ENCODE measurements at regions not wholly inside any gene's neighbourhood (a gene's known extent, or its start where the extent isn't known, plus 50 kb on each side); places are given as distances from the start of the nearest gene placed in this dataset.
A peak's percentile ranks its signal among the peaks of the same experiment; 100 is the strongest.

- DNase-seq: peak; percentile 20
- Histone ChIP-seq H3K4me3 (ENCODE audit: low read length) (no peak overlapping the region), H3K27me3 (ENCODE audit: control insufficient read depth, insufficient read depth, low read length) (peaks cover 4% of the 10 kb centered on the region), H3K36me3 (ENCODE audit: control insufficient read depth, insufficient read depth, low read length) (no peaks in the 10 kb centered on the region), H3K9me3 (replicated peaks; ENCODE audit: control insufficient read depth, low read depth, low read length) (no peaks in the 10 kb centered on the region), H3K27ac (ENCODE audit: low read length) (no peak overlapping the region), H3K4me1 (ENCODE audit: control insufficient read depth, insufficient read depth, low read length) (peaks cover 2% of the 10 kb centered on the region)
- WGBS (ENCODE audit: insufficient coverage): 40% methylated on average over 7 of the region's 13 CpGs
Observed at GRCh38 chr14:76599559-76600287, 161.5 kb upstream of the VASH1 start.

- DNase-seq: no peak
- H3K4me1 ChIP-seq (ENCODE audit: control insufficient read depth, insufficient read depth, low read length): peaks cover 2% of the 10 kb centered on the region
- H3K27ac ChIP-seq (ENCODE audit: low read length): no peak overlapping the region
- H3K27me3 ChIP-seq (ENCODE audit: control insufficient read depth, insufficient read depth, low read length): peaks cover 4% of the 10 kb centered on the region
- H3K9me3 ChIP-seq (replicated peaks; ENCODE audit: control insufficient read depth, low read depth, low read length): no peaks in the 10 kb centered on the region
- 92% methylated on average over 3 of the region's 7 CpGs for WGBS (ENCODE audit: insufficient coverage)
- no peak overlapping the region for H3K4me3 ChIP-seq (ENCODE audit: low read length)
- no peaks in the 10 kb centered on the region for H3K36me3 ChIP-seq (ENCODE audit: control insufficient read depth, insufficient read depth, low read length)
Observed at GRCh38 chr14:76603713-76604112, 157.6 kb upstream of the VASH1 start.

- no peak for DNase-seq
Observed at GRCh38 chr14:76607510-76607909, 153.8 kb upstream of the VASH1 start.

DNA sequence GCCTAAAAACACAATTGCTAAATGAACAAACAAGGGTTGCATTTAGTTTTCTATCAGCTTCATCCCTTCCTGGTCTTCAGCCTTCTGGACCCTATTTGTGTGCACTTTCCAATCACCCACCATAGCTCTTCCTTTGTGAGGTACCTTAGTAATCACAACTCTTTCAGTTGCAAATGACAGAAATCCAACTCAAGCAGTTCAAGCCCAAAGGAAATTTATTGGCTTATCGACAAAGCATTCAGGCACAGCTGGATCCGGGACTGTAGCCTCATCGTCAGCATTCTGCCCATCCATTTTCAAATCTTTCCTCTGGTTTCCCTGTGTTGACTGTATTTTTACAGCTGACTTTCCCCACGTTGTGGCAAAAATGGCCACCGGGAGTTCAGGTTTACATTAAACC lies 148.6 kb upstream of the VASH1 start:
- 22% methylated on average over 4 of the region's 5 CpGs for WGBS (ENCODE audit: insufficient coverage)
- no peak for DNase-seq

More at GRCh38 chr14:76607510-76607909, 153.8 kb upstream of the VASH1 start:
- H3K9me3 ChIP-seq (replicated peaks; ENCODE audit: control insufficient read depth, low read depth, low read length): no peaks in the 10 kb centered on the region
- WGBS (ENCODE audit: insufficient coverage): 77% methylated on average over 4 of the region's 10 CpGs
- H3K36me3 ChIP-seq (ENCODE audit: control insufficient read depth, insufficient read depth, low read length): no peaks in the 10 kb centered on the region
- H3K27ac ChIP-seq (ENCODE audit: low read length): no peak overlapping the region
- H3K4me1 ChIP-seq (ENCODE audit: control insufficient read depth, insufficient read depth, low read length): no peaks in the 10 kb centered on the region
- no peak overlapping the region for H3K4me3 ChIP-seq (ENCODE audit: low read length)
- peaks cover 2% of the 10 kb centered on the region for H3K27me3 ChIP-seq (ENCODE audit: control insufficient read depth, insufficient read depth, low read length)

DNA sequence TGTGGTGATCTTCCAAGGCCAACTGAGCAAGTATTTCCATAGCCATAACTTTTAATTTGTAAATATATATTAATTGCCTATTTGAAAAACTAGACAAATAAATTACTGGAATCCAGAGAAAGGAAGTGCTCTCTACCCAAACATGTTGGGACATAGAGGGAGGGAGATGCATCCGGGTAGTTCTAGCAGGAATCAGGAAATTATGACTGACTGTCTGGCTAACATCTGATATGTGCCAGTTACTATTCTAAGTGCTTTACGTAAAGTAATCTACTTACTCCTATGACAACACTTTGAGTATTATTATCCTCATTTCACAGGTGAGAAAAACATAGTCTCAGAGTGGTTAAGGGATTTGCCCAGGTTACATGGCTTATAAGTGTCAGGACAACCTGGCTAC lies 147.7 kb upstream of the VASH1 start:
- H3K4me1 ChIP-seq (ENCODE audit: control insufficient read depth, insufficient read depth, low read length): no peaks in the 10 kb centered on the region

More for the DNA sequence above, 148.6 kb upstream of the VASH1 start:
- no peaks in the 10 kb centered on the region for H3K36me3 ChIP-seq (ENCODE audit: control insufficient read depth, insufficient read depth, low read length)
- H3K9me3 ChIP-seq (replicated peaks; ENCODE audit: control insufficient read depth, low read depth, low read length): peaks cover 5% of the 10 kb centered on the region
- no peak overlapping the region for H3K4me3 ChIP-seq (ENCODE audit: low read length)
- no peaks in the 10 kb centered on the region for H3K4me1 ChIP-seq (ENCODE audit: control insufficient read depth, insufficient read depth, low read length)
- H3K27me3 ChIP-seq (ENCODE audit: control insufficient read depth, insufficient read depth, low read length): peaks cover 2% of the 10 kb centered on the region
- no peak overlapping the region for H3K27ac ChIP-seq (ENCODE audit: low read length)

GRCh38 chr14:76615331-76615730 lies 145.9 kb upstream of the VASH1 start:
- Histone ChIP-seq H3K27me3 (ENCODE audit: control insufficient read depth, insufficient read depth, low read length) (peaks cover 2% of the 10 kb centered on the region), H3K27ac (ENCODE audit: low read length) (no peak overlapping the region), H3K36me3 (ENCODE audit: control insufficient read depth, insufficient read depth, low read length) (no peaks in the 10 kb centered on the region), H3K9me3 (replicated peaks; ENCODE audit: control insufficient read depth, low read depth, low read length) (peaks cover 9% of the 10 kb centered on the region), H3K4me3 (ENCODE audit: low read length) (no peak overlapping the region), H3K4me1 (ENCODE audit: control insufficient read depth, insufficient read depth, low read length) (no peaks in the 10 kb centered on the region)
- DNase-seq: no peak
- 71% methylated on average over 1 of the region's 9 CpGs for WGBS (ENCODE audit: insufficient coverage)

More for the DNA sequence above, 147.7 kb upstream of the VASH1 start:
- WGBS (ENCODE audit: insufficient coverage): no CpG with 5 or more reads among the region's 2 CpGs
- H3K4me3 ChIP-seq (ENCODE audit: low read length): no peak overlapping the region
- H3K9me3 ChIP-seq (replicated peaks; ENCODE audit: control insufficient read depth, low read depth, low read length): peaks cover 9% of the 10 kb centered on the region
- no peak for DNase-seq
- H3K27ac ChIP-seq (ENCODE audit: low read length): no peak overlapping the region
- no peaks in the 10 kb centered on the region for H3K36me3 ChIP-seq (ENCODE audit: control insufficient read depth, insufficient read depth, low read length)
- peaks cover 2% of the 10 kb centered on the region for H3K27me3 ChIP-seq (ENCODE audit: control insufficient read depth, insufficient read depth, low read length)

GRCh38 chr14:76617440-76617839 lies 143.8 kb upstream of the VASH1 start:
- 80% methylated on average over 1 of the region's 4 CpGs for WGBS (ENCODE audit: insufficient coverage)
- no peak for DNase-seq
- Histone ChIP-seq H3K27me3 (ENCODE audit: control insufficient read depth, insufficient read depth, low read length) (peaks cover 2% of the 10 kb centered on the region), H3K36me3 (ENCODE audit: control insufficient read depth, insufficient read depth, low read length) (no peaks in the 10 kb centered on the region), H3K9me3 (replicated peaks; ENCODE audit: control insufficient read depth, low read depth, low read length) (peaks cover 9% of the 10 kb centered on the region), H3K4me3 (ENCODE audit: low read length) (no peak overlapping the region), H3K4me1 (ENCODE audit: control insufficient read depth, insufficient read depth, low read length) (no peaks in the 10 kb centered on the region), H3K27ac (ENCODE audit: low read length) (no peak overlapping the region)

GRCh38 chr14:76636602-76637001 lies 124.7 kb upstream of the VASH1 start:
- Histone ChIP-seq H3K9me3 (replicated peaks; ENCODE audit: control insufficient read depth, low read depth, low read length) (peaks cover 2% of the 10 kb centered on the region), H3K27me3 (ENCODE audit: control insufficient read depth, insufficient read depth, low read length) (no peaks in the 10 kb centered on the region), H3K4me3 (ENCODE audit: low read length) (no peak overlapping the region), H3K4me1 (ENCODE audit: control insufficient read depth, insufficient read depth, low read length) (peaks cover 7% of the 10 kb centered on the region), H3K36me3 (ENCODE audit: control insufficient read depth, insufficient read depth, low read length) (no peaks in the 10 kb centered on the region), H3K27ac (ENCODE audit: low read length) (no peak overlapping the region)
- DNase-seq: no peak

DNA sequence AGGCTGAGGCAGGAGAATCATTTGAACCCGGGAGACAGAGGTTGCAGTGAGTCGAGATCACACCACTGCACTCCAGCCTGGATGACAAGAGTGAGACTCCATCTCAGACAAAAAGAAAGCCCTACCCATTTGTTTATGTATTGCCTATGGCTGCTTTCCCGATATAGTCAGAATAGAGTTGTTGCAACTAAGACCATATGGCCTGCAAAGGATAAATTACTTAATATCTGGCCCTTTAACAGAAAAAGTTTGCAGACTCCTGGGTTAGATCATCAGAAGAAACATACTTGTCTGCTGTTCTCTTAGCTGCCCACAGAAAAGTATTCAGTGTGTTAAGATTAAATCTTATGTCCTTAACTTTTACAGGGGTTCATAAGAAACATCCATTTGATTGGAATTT lies 122.4 kb upstream of the VASH1 start:
- Histone ChIP-seq H3K4me1 (ENCODE audit: control insufficient read depth, insufficient read depth, low read length) (peaks cover 8% of the 10 kb centered on the region), H3K27ac (ENCODE audit: low read length) (no peak overlapping the region), H3K9me3 (replicated peaks; ENCODE audit: control insufficient read depth, low read depth, low read length) (peaks cover 2% of the 10 kb centered on the region), H3K4me3 (ENCODE audit: low read length) (no peak overlapping the region), H3K36me3 (ENCODE audit: control insufficient read depth, insufficient read depth, low read length) (no peaks in the 10 kb centered on the region), H3K27me3 (ENCODE audit: control insufficient read depth, insufficient read depth, low read length) (no peaks in the 10 kb centered on the region)
- WGBS (ENCODE audit: insufficient coverage): no CpG with 5 or more reads among the region's 3 CpGs
- peak; percentile 68 for DNase-seq

DNA sequence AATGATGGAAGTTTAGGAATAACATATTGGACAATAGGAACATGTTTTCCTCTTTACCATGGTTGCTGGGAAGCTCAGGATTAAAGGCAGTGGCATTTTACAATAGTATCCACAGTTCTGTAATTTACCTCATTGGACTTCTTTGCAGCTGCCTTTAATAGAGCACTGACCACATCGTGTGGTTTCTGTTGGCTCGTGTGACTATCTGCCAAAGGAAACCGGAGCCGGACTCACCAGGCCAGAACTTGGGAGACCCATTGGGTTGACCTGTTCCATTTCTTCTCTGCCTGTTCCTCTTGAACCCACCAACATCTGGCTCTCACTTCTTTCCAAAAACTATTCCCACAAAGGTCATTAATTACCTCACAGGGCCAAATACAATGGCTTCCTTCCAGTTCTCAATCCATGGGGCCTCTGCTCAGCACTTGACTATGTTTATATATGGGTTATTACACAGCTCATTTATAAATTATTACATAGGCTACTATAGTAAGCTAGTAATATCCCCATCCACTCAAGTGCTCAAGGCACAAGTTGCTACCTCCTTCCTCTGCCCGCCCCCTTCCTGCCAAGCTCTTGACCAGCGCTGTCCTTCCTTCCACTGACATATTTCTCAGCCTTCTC lies 121.5 kb upstream of the VASH1 start:
- Histone ChIP-seq H3K27ac (ENCODE audit: low read length) (no peak overlapping the region), H3K36me3 (ENCODE audit: control insufficient read depth, insufficient read depth, low read length) (no peaks in the 10 kb centered on the region), H3K27me3 (ENCODE audit: control insufficient read depth, insufficient read depth, low read length) (no peaks in the 10 kb centered on the region), H3K4me1 (ENCODE audit: control insufficient read depth, insufficient read depth, low read length) (peaks cover 10% of the 10 kb centered on the region), H3K4me3 (ENCODE audit: low read length) (no peak overlapping the region), H3K9me3 (replicated peaks; ENCODE audit: control insufficient read depth, low read depth, low read length) (peaks cover 2% of the 10 kb centered on the region)
- WGBS (ENCODE audit: insufficient coverage): 60% methylated on average over 5 of the region's 6 CpGs
- peak; percentile 40 for DNase-seq
